ENCODE measurements at regions not wholly inside any gene's neighbourhood (a gene's known extent, or its start where the extent isn't known, plus 50 kb on each side); places are given as distances from the start of the nearest gene placed in this dataset.

DNA sequence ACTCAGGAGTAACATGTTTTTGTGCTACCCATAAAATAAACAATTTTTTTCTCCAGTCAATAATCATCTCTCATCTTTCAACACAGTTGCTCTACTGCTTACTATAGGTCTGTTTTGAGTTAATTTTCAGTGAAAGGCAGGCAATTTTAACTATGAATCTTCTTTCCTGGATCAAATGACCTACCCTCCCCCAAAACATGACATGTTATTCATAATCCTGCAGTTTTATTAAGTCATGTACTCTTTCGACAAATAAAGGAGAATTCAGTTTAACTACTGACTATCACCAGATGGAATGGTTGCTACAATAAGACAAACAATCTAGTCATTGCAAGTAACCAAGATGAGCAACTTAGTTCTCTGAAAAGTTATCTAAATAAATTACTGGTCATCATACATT lies 106.0 kb upstream of the FAR2 start:
- no peak overlapping the region for H3K4me2 ChIP-seq (ENCODE audit: control insufficient read depth, extremely low read depth, insufficient read depth, low read depth, low read length)
- H3K27ac ChIP-seq (ENCODE audit: control insufficient read depth, insufficient read depth, low read length) = no peak overlapping the region
- H2AFZ ChIP-seq (ENCODE audit: control insufficient read depth, low read length) = no peak overlapping the region
- no peaks in the 10 kb centered on the region for H3K36me3 ChIP-seq (ENCODE audit: control insufficient read depth in 2 of 2, extremely low read depth in 1 of 2, insufficient read depth in 2 of 2, low read length in 2 of 2)
- H3K9me1 ChIP-seq (ENCODE audit: control insufficient read depth, extremely low read depth, insufficient read depth, low read length) = no peaks in the 10 kb centered on the region
- DNase-seq (ENCODE audit: low read depth, low spot score) = no peak
- no peaks in the 10 kb centered on the region for H3K9me3 ChIP-seq (ENCODE audit: control insufficient read depth, low read depth, low read length)
- peaks cover 3% of the 10 kb centered on the region for H3K4me1 ChIP-seq (ENCODE audit: control insufficient read depth, extremely low read depth, insufficient read depth, low read length)
- H4K20me1 ChIP-seq (ENCODE audit: control insufficient read depth, extremely low read depth, insufficient read depth, low read length) = no peaks in the 10 kb centered on the region
- no peaks in the 10 kb centered on the region for H3K27me3 ChIP-seq (ENCODE audit: control insufficient read depth, extremely low read depth, insufficient read depth, low read length)
- no peaks in the 10 kb centered on the region for H3K79me2 ChIP-seq (ENCODE audit: control insufficient read depth, insufficient read depth, low read length)
- H3K9ac ChIP-seq (ENCODE audit: control insufficient read depth, extremely low read depth, insufficient read depth, low read length) = no peak overlapping the region
- FAIRE-seq = no peak
- dilution Hi-C loops (cut with MboI; ENCODE audit: extremely low pct_ligation_motif_present, low sequenced_read_pairs) = no loop called here
- TF ChIP-seq, protein P1, sequence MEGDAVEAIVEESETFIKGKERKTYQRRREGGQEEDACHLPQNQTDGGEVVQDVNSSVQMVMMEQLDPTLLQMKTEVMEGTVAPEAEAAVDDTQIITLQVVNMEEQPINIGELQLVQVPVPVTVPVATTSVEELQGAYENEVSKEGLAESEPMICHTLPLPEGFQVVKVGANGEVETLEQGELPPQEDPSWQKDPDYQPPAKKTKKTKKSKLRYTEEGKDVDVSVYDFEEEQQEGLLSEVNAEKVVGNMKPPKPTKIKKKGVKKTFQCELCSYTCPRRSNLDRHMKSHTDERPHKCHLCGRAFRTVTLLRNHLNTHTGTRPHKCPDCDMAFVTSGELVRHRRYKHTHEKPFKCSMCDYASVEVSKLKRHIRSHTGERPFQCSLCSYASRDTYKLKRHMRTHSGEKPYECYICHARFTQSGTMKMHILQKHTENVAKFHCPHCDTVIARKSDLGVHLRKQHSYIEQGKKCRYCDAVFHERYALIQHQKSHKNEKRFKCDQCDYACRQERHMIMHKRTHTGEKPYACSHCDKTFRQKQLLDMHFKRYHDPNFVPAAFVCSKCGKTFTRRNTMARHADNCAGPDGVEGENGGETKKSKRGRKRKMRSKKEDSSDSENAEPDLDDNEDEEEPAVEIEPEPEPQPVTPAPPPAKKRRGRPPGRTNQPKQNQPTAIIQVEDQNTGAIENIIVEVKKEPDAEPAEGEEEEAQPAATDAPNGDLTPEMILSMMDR (optimal IDR thresholded peaks at IDR 0.05 in 1 of 3, IDR thresholded peaks at IDR 0.05 in 1 of 3, conservative IDR thresholded peaks at IDR 0.05 in 1 of 3; ENCODE audit: extremely low read depth in 1 of 3, insufficient read depth in 2 of 3, low read length in 3 of 3) = no peak
- no peak for TF ChIP-seq EZH2 (IDR thresholded peaks at IDR 0.05; ENCODE audit: low read length)
- H3K4me3 ChIP-seq (ENCODE audit: control insufficient read depth in 2 of 3, extremely low read depth in 1 of 3, insufficient read depth in 2 of 3, low read depth in 1 of 3, low read length in 3 of 3) = no peak overlapping the region

DNA sequence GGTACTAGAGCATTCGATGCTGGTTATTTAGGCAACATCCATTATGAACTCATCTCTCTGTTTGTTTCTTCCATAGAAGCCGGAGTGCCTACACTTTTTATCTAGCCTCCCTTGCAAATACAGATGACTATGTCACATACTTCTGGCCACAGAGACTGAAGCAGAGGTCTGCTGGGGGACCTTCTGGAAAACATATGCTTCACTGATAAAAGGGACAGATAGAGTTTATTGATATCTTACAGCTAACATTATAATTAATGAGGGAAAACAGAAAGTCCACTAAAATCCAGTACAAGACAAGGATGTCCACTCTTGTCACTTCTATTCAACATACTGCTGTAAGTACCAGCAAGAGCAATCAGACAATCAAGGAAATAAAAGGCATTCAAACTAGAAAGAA lies 104.3 kb upstream of the FAR2 start:
- no peaks in the 10 kb centered on the region for H3K9me1 ChIP-seq (ENCODE audit: control insufficient read depth, extremely low read depth, insufficient read depth, low read length)
- no peak overlapping the region for H2AFZ ChIP-seq (ENCODE audit: control insufficient read depth, low read length)
- no peaks in the 10 kb centered on the region for H3K27me3 ChIP-seq (ENCODE audit: control insufficient read depth, extremely low read depth, insufficient read depth, low read length)
- TF ChIP-seq, protein P1 (optimal IDR thresholded peaks at IDR 0.05 in 1 of 3, IDR thresholded peaks at IDR 0.05 in 1 of 3, conservative IDR thresholded peaks at IDR 0.05 in 1 of 3; ENCODE audit: extremely low read depth in 1 of 3, insufficient read depth in 2 of 3, low read length in 3 of 3) = no peak
- no peak for TF ChIP-seq EZH2 (IDR thresholded peaks at IDR 0.05; ENCODE audit: low read length)
- H3K36me3 ChIP-seq (ENCODE audit: control insufficient read depth in 2 of 2, extremely low read depth in 1 of 2, insufficient read depth in 2 of 2, low read length in 2 of 2) = no peaks in the 10 kb centered on the region
- dilution Hi-C loops (cut with MboI; ENCODE audit: extremely low pct_ligation_motif_present, low sequenced_read_pairs) = no loop called here
- no peak overlapping the region for H3K9ac ChIP-seq (ENCODE audit: control insufficient read depth, extremely low read depth, insufficient read depth, low read length)
- no peak overlapping the region for H3K27ac ChIP-seq (ENCODE audit: control insufficient read depth, insufficient read depth, low read length)
- H3K79me2 ChIP-seq (ENCODE audit: control insufficient read depth, insufficient read depth, low read length) = no peaks in the 10 kb centered on the region
- H3K4me3 ChIP-seq (ENCODE audit: control insufficient read depth in 2 of 3, extremely low read depth in 1 of 3, insufficient read depth in 2 of 3, low read depth in 1 of 3, low read length in 3 of 3) = no peak overlapping the region
- FAIRE-seq = no peak
- peaks cover 3% of the 10 kb centered on the region for H3K4me1 ChIP-seq (ENCODE audit: control insufficient read depth, extremely low read depth, insufficient read depth, low read length)
- H4K20me1 ChIP-seq (ENCODE audit: control insufficient read depth, extremely low read depth, insufficient read depth, low read length) = no peaks in the 10 kb centered on the region
- no peaks in the 10 kb centered on the region for H3K9me3 ChIP-seq (ENCODE audit: control insufficient read depth, low read depth, low read length)
- DNase-seq (ENCODE audit: low read depth, low spot score) = no peak
- H3K4me2 ChIP-seq (ENCODE audit: control insufficient read depth, extremely low read depth, insufficient read depth, low read depth, low read length) = no peak overlapping the region

Measured in keratinocyte (primary cell).